G401 (cell line): ENCODE measurements at regions not wholly inside any gene's neighbourhood (a gene's known extent, or its start where the extent isn't known, plus 50 kb on each side); places are given as distances from the start of the nearest gene placed in this dataset.
"Not testable (repeated sequence)": the region's sequence is repeated elsewhere in the genome, so short reads cannot be mapped to it uniquely, and the experiment has no call there.

Source experiments
- DNase-seq: peaks from one replicate; pipeline ENCODE4 v3.0.0-alpha.2; 2015; ENCODE audit warnings: low spot score
- in situ Hi-C: cut with HindIII; loops from 2 replicates; pipeline ENCODE4 v1.10.0; 2016; ENCODE audit warnings: low sequenced_read_pairs, mixed read lengths

GRCh38 chr4:123023647-123024046 is 101.2 kb upstream of the NUDT6 start:
- in situ Hi-C loops = no loop called here
- no peak for DNase-seq

GRCh38 chr4:123024710-123025109 is 102.3 kb upstream of the NUDT6 start:
- no peak for DNase-seq
- in situ Hi-C loops = no loop called here

- in situ Hi-C loops = no loop called here
- no peak for DNase-seq
Measured at GRCh38 chr4:123025398-123025797, 103.0 kb upstream of the NUDT6 start.

- in situ Hi-C loops, DNase-seq: not testable (repeated sequence)
Measured at GRCh38 chr4:123026015-123026414, 103.6 kb upstream of the NUDT6 start.

- in situ Hi-C loops = no loop called here
- no peak for DNase-seq
Measured at GRCh38 chr4:123031664-123032063, 109.3 kb upstream of the NUDT6 start.

- no peak for DNase-seq
- in situ Hi-C loops = no loop called here
Measured at GRCh38 chr4:123034023-123034422, 111.6 kb upstream of the NUDT6 start.

- in situ Hi-C loops = no loop called here
- DNase-seq = no peak
Measured at GRCh38 chr4:123035239-123035638, 112.8 kb upstream of the NUDT6 start.

GRCh38 chr4:123037804-123038203 is 115.4 kb upstream of the NUDT6 start:
- no peak for DNase-seq
- in situ Hi-C loops = no loop called here

GRCh38 chr4:123042095-123042494 is 119.7 kb upstream of the NUDT6 start:
- DNase-seq = no peak
- in situ Hi-C loops = no loop called here

GRCh38 chr4:123043013-123043412 is 120.6 kb upstream of the NUDT6 start:
- in situ Hi-C loops = no loop called here
- no peak for DNase-seq

- no peak for DNase-seq
- in situ Hi-C loops = no loop called here
Measured at GRCh38 chr4:123043793-123044425, 121.5 kb upstream of the NUDT6 start.

GRCh38 chr4:123046096-123046495 is 123.7 kb upstream of the NUDT6 start:
- in situ Hi-C loops = no loop called here
- no peak for DNase-seq

- no peak for DNase-seq
- in situ Hi-C loops = no loop called here
Measured at GRCh38 chr4:123050018-123050417, 127.6 kb upstream of the NUDT6 start.

GRCh38 chr4:123052007-123052406 is 129.6 kb upstream of the NUDT6 start:
- in situ Hi-C loops = no loop called here
- DNase-seq = no peak

- in situ Hi-C loops = no loop called here
- DNase-seq = no peak
Measured at GRCh38 chr4:123055943-123056342, 133.5 kb upstream of the NUDT6 start.

- in situ Hi-C loops = no loop called here
- DNase-seq = no peak
Measured at GRCh38 chr4:123060039-123060770, 137.8 kb upstream of the NUDT6 start.

GRCh38 chr4:123064390-123064789 is 142.0 kb upstream of the NUDT6 start:
- no peak for DNase-seq
- in situ Hi-C loops = no loop called here

GRCh38 chr4:123068081-123068480 is 145.7 kb upstream of the NUDT6 start:
- in situ Hi-C loops = no loop called here
- DNase-seq = no peak

GRCh38 chr4:123072060-123072459 is 149.7 kb upstream of the NUDT6 start:
- in situ Hi-C loops = no loop called here
- DNase-seq = no peak

GRCh38 chr4:123073650-123074049 is 151.3 kb upstream of the NUDT6 start:
- in situ Hi-C loops = no loop called here
- DNase-seq = no peak

- no peak for DNase-seq
- in situ Hi-C loops = no loop called here
Measured at GRCh38 chr4:123077330-123077729, 154.9 kb upstream of the NUDT6 start.
